Subcutaneous abdominal adipose tissue (tissue), 5 donors: ENCODE measurements at regions not wholly inside any gene's neighbourhood (a gene's known extent, or its start where the extent isn't known, plus 50 kb on each side); places are given as distances from the start of the nearest gene placed in this dataset.
A peak's percentile ranks its signal among the peaks of the same experiment; 100 is the strongest.
"Not testable (repeated sequence)": the region's sequence is repeated elsewhere in the genome, so short reads cannot be mapped to it uniquely, and the experiment has no call there.

ENCODE experiments used
- H3K27ac ChIP-seq: one replicate; pipeline ENCODE4 v1.7.0; 2013; ENCODE audit warnings: low read depth, mild to moderate bottlenecking, inconsistent platforms, low read length, moderate library complexity
- H3K27me3 ChIP-seq, 5 donors: one replicate each; pipeline ENCODE4 v1.7.0; 2013; ENCODE audit warnings: low read length in 5 of 5, inconsistent platforms in 1 of 5; ENCODE audit not compliant: control insufficient read depth in 5 of 5, insufficient read depth in 4 of 5
- H3K36me3 ChIP-seq, 5 donors: one replicate each; pipeline ENCODE4 v1.7.0; 2013; ENCODE audit warnings: low read length in 5 of 5; ENCODE audit not compliant: control insufficient read depth in 5 of 5, insufficient read depth in 5 of 5
- H3K4me1 ChIP-seq, 5 donors: one replicate each; pipeline ENCODE4 v1.7.0; 2013; ENCODE audit warnings: low read length in 5 of 5, mild to moderate bottlenecking in 3 of 5, moderate library complexity in 1 of 5; ENCODE audit not compliant: control insufficient read depth in 5 of 5, insufficient read depth in 5 of 5
- H3K4me3 ChIP-seq, 5 donors: one replicate each; pipeline ENCODE4 v1.7.0; 2013; ENCODE audit warnings: low read length in 5 of 5, low read depth in 1 of 5
- H3K9ac ChIP-seq, 5 donors: one replicate each; pipeline ENCODE4 v1.7.0; 2013; ENCODE audit warnings: low read length in 5 of 5, mild to moderate bottlenecking in 4 of 5, moderate library complexity in 3 of 5
- H3K9me3 ChIP-seq, 5 donors: one replicate each; pipeline ENCODE4 v1.7.0; 2013; ENCODE audit warnings: low read length in 5 of 5; ENCODE audit not compliant: control insufficient read depth in 5 of 5
- donor health status: healthy.
- donor health status: healthy.
- donor health status: healthy.
- donor health status: healthy.
- donor health status: healthy.

DNA sequence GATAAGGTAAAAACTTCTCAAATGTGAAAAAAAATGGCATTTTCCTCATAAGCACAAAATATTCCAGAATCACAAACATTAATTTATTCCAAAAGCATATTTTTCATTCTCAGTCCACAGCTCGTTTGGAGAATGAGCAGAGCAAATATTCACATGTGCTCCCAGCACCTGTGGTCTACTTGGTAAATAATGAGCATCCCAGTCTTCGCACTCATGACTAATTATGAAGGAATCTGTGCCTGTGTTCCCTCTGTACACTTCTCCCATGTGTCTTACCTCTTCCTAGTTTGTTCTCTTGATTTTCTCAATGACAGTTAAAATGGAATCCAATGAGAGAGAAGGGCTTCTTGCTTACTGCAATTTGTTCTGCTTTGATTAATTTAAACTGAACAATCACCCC lies 671.0 kb upstream of the SOX11 start:
- Histone ChIP-seq H3K4me3 (no peak overlapping the region), H3K36me3 (no peaks in the 10 kb centered on the region), H3K27ac (no peak overlapping the region), H3K27me3 (no peaks in the 10 kb centered on the region), H3K4me1 (no peaks in the 10 kb centered on the region), H3K9ac (no peak overlapping the region), H3K9me3 (peaks cover 0 to 13% (median 6%) of the 10 kb centered on the region in 5 donors)

DNA sequence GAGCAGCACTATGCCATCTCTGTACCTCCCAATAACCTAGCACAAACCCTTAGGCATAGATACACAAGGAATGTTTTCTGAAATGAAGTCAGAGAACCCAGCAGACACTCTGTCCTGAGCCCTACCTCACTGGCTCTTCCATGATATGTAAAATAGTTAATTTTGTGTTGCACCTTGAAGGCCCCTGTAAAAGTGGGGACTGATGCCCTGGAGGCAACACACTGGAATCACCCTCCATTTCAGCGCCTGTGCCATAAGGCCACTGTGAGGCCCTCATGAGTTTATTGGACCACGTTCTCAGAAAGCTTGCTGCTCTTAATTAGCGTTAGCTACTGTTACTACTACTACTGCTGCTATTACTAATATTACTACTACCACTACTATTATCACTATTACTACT lies 670.1 kb upstream of the SOX11 start:
- H3K27ac ChIP-seq, result no peak overlapping the region
- peaks cover 0 to 13% (median 6%) of the 10 kb centered on the region in 5 donors for H3K9me3 ChIP-seq
- H3K4me1 ChIP-seq, result no peaks in the 10 kb centered on the region
- H3K36me3 ChIP-seq, result no peaks in the 10 kb centered on the region
- no peak overlapping the region for H3K4me3 ChIP-seq
- H3K9ac ChIP-seq, result no peak overlapping the region
- no peaks in the 10 kb centered on the region for H3K27me3 ChIP-seq

DNA sequence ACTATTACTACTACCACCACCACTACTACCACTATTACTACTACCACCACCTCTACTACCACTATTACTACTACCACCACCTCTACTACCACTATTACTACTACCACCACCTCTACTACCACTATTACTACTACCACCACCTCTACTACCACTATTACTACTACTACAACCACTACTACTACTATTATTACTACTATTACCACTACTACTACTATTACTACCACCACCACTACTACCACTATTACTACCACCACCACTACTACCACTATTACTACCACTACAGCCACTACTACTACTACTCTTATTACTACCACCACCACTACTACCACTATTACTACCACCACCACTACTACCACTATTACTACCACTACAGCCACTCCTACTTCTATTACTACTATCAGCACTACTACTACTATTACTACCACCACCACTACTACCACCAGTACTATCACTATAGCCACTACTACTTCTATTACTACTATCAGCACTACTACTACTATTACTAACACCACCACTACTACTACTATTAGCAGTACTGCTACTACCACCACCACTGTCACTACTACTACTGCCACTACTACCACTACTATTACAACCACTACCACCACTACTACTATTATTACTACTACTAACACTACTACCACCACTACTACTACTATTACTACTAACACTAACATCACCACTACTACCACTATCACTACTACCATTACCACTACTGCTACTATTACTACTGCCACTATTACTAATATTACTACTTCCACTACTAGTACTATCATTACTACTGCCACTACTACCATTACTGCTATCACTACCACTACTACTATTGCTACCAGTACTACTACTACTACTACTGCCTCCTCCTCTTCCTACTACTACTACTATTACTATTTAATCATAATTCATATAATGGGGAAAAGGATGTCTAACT lies 669.2 kb upstream of the SOX11 start:
- not testable (repeated sequence) for H3K9ac ChIP-seq, H3K27ac ChIP-seq, H3K36me3 ChIP-seq, H3K27me3 ChIP-seq, H3K4me1 ChIP-seq
- Histone ChIP-seq H3K4me3 (peak overlapping the region in 1 of 5 donors; percentile 35), H3K9me3 (peaks cover 0 to 13% (median 6%) of the 10 kb centered on the region in 5 donors)

DNA sequence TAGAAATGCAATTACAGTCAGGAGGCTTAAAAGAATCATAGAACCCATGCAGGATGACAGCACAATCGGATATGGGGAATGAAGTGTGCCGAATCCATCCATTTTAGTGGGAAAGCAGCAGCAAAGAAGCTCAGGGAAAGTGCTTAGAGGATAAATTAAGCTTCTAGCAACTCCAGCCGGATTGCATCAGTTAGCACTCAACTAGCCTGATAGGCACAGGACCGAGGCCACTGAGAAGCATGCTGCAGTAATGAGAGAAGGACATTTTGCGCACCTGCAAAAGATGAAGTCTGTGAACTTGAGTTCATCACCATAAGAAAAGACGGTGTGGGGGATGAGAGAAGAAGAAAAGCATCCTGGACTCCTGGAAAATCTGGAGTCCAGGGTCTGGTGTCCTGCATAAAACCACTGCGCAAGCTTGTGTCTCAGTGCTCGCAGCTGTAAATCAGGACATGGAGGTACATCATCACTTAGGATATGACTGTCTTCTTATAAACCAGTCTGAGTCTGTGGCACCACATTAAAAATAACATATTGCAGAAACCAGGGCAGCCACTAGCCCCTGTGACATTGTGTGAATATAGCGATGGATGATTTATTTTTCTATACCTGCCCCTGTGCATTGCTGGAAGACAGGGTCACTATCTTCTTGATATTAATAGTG lies 665.5 kb upstream of the SOX11 start:
- no peak overlapping the region for H3K27ac ChIP-seq
- no peak overlapping the region for H3K4me3 ChIP-seq
- peaks cover 0 to 13% (median 6%) of the 10 kb centered on the region in 5 donors for H3K9me3 ChIP-seq
- no peaks in the 10 kb centered on the region for H3K27me3 ChIP-seq
- H3K9ac ChIP-seq, result no peak overlapping the region
- no peaks in the 10 kb centered on the region for H3K4me1 ChIP-seq
- no peaks in the 10 kb centered on the region for H3K36me3 ChIP-seq

DNA sequence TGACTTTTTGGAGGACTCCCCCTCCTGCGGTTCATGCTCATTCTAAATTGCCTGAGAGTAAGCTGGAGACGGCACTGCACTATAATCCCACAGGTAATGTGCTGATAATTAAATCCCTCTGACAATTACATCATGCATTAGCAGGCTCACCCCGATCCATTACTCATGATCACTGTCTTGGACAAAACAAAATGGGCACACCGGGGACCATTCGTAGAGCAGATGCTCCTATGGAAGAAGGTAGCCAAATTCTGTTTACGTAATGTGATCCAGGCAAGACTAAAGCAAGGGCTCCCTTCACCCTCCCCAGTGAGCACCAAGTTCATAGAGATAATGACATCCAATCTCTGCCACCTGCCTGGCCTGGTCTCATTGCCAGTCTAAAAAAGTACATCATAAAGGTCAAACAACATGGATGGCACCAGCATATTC lies 657.1 kb upstream of the SOX11 start:
- Histone ChIP-seq H3K9me3 (no peaks in the 10 kb centered on the region), H3K27me3 (no peaks in the 10 kb centered on the region), H3K27ac (no peak overlapping the region), H3K4me1 (no peaks in the 10 kb centered on the region), H3K36me3 (no peaks in the 10 kb centered on the region), H3K9ac (no peak overlapping the region), H3K4me3 (no peak overlapping the region)

DNA sequence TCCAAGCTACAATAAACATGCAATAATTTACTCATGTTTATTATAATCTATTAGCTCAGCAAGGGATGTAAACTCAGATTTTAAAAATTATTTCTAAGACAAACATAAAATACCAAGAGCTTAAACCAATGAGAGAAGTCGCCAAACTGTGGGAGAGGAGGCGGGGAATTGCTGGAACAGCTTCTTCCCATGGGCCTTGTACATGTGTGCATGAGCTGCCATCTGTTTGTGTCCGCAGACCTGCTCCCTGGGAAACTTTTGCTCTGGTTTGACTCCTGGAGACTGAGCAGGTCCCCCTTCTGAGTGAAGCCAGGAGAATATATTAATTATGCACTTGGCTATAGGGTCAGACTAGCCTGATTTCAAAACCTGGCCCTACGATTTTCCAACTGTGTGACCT lies 655.9 kb upstream of the SOX11 start:
- no peak overlapping the region for H3K27ac ChIP-seq

DNA sequence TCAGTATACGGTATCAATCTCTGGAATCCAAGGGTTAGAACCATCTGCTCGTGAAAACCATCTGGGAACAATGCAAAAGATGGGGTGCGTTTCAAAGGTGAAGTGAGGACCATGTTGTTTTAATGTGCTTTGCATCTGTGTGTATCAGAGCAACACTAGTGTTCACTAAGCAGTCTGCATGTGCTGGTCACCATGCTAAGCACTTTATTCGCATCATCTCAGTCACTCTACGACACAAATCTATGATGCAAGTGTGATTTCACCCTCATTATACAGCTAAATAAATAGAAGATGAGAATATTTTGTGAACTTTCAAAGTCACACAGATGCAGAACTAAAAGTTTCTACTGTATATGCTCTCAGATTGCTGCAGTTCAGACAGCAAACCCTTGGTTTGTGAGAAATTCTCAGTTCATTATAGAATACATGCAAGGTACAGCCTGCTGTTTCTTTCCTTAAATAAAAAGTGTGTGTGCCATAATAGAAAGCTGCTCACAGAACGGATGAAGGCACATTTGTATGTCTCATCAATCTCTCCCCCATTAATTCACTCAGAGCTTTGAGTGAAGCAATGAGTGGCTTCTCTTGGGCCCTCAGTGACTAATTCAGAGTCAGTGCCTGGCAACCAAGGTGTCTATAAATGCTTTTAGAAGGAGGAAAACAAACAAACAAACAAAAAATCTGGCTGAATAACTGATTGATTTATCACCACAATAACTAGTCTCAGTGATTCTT lies 652.8 kb upstream of the SOX11 start:
- H3K36me3 ChIP-seq, result no peaks in the 10 kb centered on the region
- no peak overlapping the region for H3K4me3 ChIP-seq
- no peak overlapping the region for H3K27ac ChIP-seq
- H3K27me3 ChIP-seq, result no peaks in the 10 kb centered on the region
- no peak overlapping the region for H3K9ac ChIP-seq
- H3K9me3 ChIP-seq, result peaks cover 0 to 6% (median 0%) of the 10 kb centered on the region in 5 donors
- H3K4me1 ChIP-seq, result no peaks in the 10 kb centered on the region

More for the DNA sequence above, 655.9 kb upstream of the SOX11 start:
- Histone ChIP-seq H3K4me1 (no peaks in the 10 kb centered on the region), H3K27me3 (no peaks in the 10 kb centered on the region), H3K36me3 (no peaks in the 10 kb centered on the region), H3K9me3 (no peaks in the 10 kb centered on the region), H3K9ac (no peak overlapping the region), H3K4me3 (no peak overlapping the region)

DNA sequence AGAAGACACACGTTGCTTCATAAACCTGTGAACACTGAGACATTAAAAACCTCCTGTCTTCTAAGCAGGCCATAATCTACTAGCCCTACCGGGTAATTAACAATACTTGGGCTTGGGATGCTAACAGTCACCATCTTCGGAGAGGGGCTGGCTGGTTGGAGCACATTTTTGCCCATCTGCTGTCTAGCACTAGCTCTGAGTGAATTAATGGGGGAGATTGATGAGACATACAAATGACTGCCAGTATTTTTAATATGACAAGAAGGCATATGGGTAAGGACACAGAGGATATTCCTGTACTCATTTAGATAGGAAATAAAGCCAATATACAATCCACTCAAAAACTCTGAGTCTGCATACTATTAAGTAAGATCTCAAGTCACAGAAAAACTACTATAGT lies 651.6 kb upstream of the SOX11 start:
- Histone ChIP-seq H3K9me3 (peaks cover 0 to 6% (median 0%) of the 10 kb centered on the region in 5 donors), H3K27ac (no peak overlapping the region), H3K36me3 (no peaks in the 10 kb centered on the region), H3K27me3 (no peaks in the 10 kb centered on the region), H3K9ac (no peak overlapping the region), H3K4me3 (no peak overlapping the region), H3K4me1 (no peaks in the 10 kb centered on the region)

DNA sequence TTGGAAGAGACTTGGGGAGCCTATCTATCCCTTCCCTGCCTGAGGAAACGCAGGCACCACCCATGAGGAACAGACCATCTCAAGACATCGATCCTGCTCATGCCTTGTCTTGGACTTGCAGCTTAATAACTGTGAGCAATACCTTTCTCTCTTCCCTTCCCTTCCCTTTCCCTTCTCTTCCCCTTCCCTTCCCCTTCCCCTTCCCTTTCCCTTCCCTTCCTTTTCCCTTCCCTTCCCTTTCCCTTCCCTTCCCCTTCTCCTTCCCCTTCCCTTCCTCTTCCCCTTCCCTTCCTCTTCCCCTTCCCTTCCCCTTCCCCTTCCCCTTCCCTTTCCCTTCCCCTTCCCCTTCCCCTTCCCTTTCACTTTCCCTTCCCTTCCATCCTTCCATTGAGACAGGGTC lies 650.7 kb upstream of the SOX11 start:
- no peaks in the 10 kb centered on the region for H3K27me3 ChIP-seq
- H3K9ac ChIP-seq, result no peak overlapping the region
- no peak overlapping the region for H3K4me3 ChIP-seq
- no peak overlapping the region for H3K27ac ChIP-seq
- H3K36me3 ChIP-seq, result no peaks in the 10 kb centered on the region
- peaks cover 0 to 6% (median 0%) of the 10 kb centered on the region in 5 donors for H3K9me3 ChIP-seq
- H3K4me1 ChIP-seq, result no peaks in the 10 kb centered on the region
